K562 (cell line): ENCODE measurements at regions not wholly inside any gene's neighbourhood (a gene's known extent, or its start where the extent isn't known, plus 50 kb on each side); places are given as distances from the start of the nearest gene placed in this dataset.

ENCODE experiments used
- DPF2 ChIP-seq: fragments of 450-650 bp; IDR thresholded peaks from 2 replicates; pipeline ENCODE4 v1.6.1; 2016
- JUNB ChIP-seq: fragments of 450-650 bp; formaldehyde crosslinking; conservative IDR thresholded peaks from 2 replicates; pipeline ENCODE4 v1.4.0; 2020; ENCODE audit warnings: mild to moderate bottlenecking
- MEF2A ChIP-seq: IDR thresholded peaks from 2 replicates; pipeline ENCODE4 v1.6.1; 2011; ENCODE audit warnings: low read depth, mild to moderate bottlenecking, low read length, moderate library complexity; ENCODE audit not compliant: control insufficient read depth
- SIRT6 ChIP-seq: IDR thresholded peaks from one replicate; pipeline ENCODE4 v1.6.1; 2012; ENCODE audit warnings: low read depth, mild to moderate bottlenecking, control low read depth, inconsistent platforms, low read length, moderate library complexity
- TCF7L2 ChIP-seq: fragments of 150-350 bp; IDR thresholded peaks from 2 replicates; pipeline ENCODE4 v1.6.1; 2016; ENCODE audit warnings: low read depth, mild to moderate bottlenecking, low read length, moderate library complexity

GRCh38 chr14:80264702-80265101, 53.4 kb upstream of the DIO2 start:
- no peak for TF ChIP-seq TCF7L2
- TF ChIP-seq MEF2A, result no peak
- no peak for TF ChIP-seq JUNB (CRISPR knock-in tag)
- TF ChIP-seq SIRT6, result no peak
- TF ChIP-seq DPF2, result no peak
